HS-27A (cell line): ENCODE measurements at regions not wholly inside any gene's neighbourhood (a gene's known extent, or its start where the extent isn't known, plus 50 kb on each side); places are given as distances from the start of the nearest gene placed in this dataset.

Experiments
- DNase-seq: peaks from one replicate; pipeline ENCODE4 v3.0.0-alpha.2; 2012; ENCODE audit warnings: low read depth, missing footprints

DNA sequence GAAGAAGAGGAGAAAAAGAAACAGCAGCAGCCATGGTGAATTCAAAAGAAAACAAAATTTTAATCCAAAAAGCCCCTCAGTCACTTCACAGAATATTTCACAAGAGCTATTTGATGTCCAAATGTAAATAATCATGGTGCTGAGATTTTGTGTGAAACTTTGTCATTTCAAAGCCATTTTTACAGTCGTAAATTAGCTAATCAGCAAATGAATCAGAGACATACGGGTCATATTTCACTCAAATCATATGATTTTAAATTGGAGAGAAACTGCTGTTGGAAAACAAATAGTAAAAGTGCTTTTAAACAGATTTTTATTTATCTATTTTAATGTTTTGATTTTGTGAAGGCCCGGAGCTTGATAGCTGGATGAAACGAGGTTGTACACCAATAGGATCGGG is 101.4 kb upstream of the SMIM23 start:
- DNase-seq, result no peak

- no peak for DNase-seq
Measured at GRCh38 chr5:171688696-171689495, 96.7 kb upstream of the SMIM23 start.

DNA sequence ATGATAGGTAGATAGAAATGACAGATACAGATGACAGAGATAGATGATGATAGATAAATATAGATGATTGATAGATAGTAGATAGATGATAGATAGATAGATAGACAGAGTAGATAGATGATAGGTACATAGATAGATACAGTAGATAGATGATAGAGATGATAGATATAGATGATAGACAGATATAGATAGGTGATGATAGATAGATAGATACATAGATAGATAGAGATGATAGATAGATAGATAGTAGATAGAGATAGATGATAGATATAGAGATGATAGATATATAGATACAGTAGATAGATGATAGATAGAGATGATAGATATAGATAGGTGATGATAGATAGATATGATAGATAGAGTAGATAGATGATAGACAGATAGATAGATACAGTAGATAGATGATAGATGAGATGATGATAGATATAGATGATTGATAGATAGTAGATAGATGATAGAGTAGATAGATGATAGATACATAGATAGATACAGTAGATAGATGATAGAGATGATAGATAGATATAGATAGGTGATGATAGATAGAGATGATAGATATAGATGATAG is 95.7 kb upstream of the SMIM23 start:
- no peak for DNase-seq

- no peak for DNase-seq
Measured at GRCh38 chr5:171692107-171692506, 93.5 kb upstream of the SMIM23 start.

DNA sequence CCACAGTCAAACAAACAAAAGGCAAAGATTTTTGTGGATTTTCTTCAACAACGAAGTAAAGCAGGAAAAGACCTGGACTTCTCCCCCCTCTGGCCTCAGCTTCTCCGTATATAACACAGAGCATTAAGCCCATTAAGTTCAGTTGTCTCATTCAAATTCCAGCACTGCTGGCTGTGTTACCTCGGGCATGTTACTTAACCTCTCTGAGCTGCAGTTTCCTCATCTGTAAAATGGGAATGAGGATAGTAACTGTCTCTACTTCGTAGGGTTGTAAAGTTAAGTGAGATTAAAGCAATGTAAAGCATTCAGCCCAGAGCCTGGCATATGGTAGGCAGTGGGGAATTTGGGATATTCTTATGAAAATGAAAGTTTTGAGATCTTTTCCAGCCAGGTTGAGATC is 92.7 kb upstream of the SMIM23 start:
- no peak for DNase-seq

GRCh38 chr5:171693412-171693811 is 92.2 kb upstream of the SMIM23 start:
- no peak for DNase-seq

DNA sequence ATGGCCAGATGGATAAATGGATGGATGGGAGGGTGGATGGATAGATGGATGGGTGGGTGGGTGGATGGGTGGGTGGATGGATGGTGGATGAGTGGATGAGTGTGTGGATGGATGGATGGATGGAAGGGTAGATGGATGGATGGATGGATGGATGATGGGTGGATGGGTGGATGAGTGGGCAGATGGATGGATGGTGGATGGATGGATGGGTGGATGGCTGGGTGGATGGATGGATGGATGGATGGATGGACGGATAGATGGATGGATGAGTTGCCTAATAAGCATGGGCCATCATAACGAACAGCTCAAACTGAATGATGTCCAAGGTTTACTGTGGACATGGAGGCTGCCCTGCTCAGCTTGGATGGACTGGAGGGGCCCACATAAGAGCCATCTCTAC is 89.8 kb upstream of the SMIM23 start:
- no peak for DNase-seq

DNA sequence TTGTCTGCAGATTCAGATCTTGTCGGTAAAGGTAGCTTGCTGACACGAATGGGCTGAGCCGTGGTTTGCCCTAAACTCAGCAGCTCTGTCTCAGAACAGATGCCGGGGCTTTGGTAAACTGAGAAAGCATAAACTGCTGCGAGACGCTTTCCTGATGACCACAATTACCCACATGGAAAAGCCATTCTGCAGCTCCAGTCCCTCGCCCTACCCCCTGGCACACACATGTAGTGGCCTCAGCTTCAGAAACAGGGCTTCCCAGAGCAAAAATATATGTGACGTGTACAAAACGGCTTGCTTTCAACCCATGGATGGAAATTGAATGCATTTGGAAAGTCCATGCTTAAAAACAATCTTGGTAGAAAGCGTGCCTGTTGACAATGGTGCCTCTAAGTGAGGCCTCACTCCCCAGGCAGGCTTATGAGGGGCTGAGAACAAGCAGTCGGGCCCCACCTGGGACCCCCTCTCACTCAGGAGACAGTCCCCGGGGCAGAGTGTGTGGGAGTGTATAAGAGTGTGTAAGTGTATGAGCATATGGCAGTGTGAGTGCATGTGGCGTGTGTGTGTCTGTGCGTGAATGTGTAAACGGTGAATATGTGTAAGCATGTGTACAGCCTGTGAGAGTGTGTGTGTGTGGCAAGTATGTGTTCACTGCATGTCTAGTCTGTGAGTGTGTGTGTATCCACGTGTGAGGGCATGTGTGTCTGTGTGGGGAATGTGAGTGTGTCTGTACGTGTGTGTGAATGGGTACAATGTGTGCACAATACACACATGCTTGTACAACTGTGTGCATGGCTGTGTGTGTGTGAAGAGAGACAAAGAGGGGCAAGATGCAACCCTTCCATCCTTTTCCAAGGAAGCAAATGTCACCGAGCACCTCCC is 88.2 kb upstream of the SMIM23 start:
- DNase-seq, result no peak

GRCh38 chr5:171700318-171700912 is 85.2 kb upstream of the SMIM23 start:
- DNase-seq, result no peak

GRCh38 chr5:171701100-171701541 is 84.5 kb upstream of the SMIM23 start:
- no peak for DNase-seq

DNA sequence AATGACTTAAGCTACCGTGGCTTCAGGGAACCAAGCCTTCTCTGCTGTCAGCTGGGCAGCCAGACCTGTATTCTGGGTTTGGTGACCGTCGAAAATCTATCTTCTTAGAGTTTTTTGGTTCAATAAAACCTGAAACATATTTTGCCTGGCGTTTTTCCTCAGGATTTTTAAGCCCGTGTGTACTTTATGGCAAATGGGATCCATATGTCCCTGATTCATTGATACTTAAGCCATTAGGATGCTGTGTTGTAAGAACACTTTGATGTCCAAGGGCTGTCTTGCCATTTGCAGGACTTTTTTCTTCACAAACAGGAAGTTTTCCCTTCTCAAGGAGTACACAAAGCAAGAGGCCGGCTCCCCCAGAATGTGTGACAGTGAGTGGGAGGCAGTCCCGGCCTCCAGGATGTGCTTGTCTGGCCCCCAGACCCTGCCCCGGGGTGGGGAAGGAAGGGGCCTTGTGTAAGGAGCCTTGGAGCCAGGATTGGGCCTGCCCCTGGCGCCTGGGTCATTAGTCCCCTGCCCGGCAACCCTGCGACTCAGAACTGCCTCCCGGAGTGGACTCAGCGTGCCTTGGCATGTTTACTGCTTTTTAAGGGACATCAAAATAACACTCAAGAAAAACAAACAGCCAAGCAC is 83.4 kb upstream of the SMIM23 start:
- no peak for DNase-seq

DNA sequence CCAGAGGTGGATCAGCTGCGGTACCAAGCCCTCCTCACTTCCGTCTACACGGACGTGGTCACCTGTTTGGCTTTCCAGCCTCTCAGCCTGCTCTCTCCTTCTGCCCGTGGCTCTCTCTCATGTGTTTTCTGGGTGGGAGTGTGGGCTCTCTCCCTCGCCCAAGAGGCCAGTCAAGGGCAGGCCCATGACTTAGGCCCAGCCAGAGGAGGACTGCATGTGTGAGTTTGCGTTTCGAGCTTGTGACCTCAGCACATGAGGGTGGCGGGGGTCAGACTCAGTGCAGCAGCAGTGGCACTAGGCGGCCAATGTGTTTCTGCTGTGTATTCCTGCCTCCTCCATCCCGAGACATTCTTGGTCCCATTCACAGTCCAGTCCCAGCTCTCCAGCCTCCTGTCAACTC is 82.5 kb upstream of the SMIM23 start:
- DNase-seq, result no peak

DNA sequence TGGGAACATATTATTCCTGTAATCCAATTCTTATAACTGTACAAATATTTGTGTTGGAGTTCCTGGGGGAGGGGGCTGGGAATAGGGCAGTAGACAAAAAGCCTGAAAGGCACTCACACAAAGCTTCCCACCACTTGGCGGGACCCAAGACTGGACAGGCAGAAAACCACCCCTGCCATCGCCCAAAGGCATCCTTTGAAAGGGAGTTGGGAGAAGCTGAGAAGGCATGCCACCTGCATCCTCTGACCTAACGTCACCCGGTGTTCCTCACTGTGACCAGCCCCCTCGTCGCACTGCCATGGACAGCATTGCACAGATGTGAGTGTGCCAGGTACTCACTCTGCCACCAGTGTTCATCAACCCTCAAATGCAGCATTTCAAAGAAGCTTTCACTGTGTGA is 80.6 kb upstream of the SMIM23 start:
- DNase-seq, result no peak

DNA sequence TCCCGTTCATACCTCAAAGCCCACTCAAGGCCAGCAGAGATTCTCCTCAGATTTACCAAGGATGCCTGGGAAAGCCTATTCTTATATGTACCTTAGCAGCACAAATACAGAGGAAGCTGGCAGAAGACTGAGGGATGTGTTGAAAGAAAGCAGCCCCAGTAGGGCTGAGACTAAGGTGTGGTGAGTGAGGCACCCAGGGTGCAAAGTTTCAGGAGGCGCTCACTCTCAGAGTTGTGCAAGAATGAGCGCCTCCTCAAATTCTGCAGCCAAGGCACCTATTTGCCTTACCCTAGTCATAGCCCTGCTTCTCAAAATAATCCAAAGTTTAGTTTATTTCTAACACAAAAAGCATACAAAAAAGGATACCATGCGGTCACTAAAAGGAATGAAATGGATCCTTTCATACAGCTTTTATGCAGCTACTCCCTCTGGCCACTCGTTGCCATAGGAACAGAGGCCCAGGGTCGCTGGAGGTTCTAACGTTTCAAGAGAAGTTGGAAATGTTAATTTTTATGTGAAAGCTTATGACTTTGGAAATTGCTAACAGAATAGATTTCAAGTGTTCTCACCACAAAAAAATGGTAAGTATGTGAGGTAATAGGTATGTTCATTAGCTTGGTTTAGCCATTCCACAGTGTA is 79.7 kb upstream of the SMIM23 start:
- no peak for DNase-seq

DNA sequence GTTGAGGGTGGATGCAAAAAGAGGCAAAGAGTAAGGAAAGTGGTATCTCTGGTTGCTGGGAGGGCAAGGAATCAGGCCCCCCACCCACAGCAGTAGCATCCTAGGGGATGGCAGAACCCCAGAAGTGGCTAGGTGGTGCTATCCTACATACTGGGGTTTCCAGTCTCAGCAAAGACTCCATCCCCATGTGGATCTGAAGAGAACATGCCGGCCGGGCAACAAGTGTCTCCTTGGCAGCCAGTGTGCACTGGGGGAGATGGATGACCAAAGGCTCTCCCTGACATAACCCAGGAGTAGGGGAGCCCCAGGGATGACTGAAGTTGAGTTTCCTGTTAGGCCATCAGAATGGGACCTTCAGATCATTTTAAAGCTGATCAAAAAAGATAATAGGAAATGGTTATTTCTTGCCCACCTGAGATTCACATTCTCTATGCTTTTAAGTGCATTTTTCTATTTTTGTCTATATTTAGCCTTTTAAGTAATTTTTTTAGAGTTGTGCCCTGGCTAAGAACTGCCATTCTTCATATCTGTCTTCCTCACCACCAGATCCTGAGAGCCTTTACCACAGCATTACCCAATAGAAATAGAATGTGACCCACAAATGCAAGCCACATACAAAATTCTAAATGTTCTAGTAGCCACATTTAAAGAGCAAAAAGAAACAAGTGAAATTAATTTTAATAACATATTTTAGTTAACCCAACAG is 78.7 kb upstream of the SMIM23 start:
- DNase-seq, result no peak

- no peak for DNase-seq
Measured at GRCh38 chr5:171707442-171707792, 78.2 kb upstream of the SMIM23 start.

DNA sequence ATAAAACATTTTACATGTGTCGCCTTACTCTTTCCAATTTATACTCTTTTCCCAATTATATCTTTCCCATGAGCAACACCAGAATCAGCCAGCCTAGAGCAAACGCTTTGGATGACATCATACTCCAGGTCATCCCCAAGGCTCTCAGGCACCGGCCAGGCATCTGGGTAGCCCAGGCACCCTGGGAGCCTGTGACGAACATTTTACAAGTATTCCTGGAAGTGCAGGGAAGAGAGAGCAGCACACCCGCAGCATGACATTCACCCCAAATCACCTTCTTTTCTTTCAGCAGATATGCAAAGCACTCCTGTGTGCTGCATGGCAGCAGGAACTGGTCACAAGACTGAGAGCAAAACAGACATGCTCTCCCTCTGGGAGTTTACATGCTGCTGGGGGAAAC is 75.7 kb upstream of the SMIM23 start:
- DNase-seq, result no peak

- no peak for DNase-seq
Measured at GRCh38 chr5:171710451-171711024, 75.1 kb upstream of the SMIM23 start.

DNA sequence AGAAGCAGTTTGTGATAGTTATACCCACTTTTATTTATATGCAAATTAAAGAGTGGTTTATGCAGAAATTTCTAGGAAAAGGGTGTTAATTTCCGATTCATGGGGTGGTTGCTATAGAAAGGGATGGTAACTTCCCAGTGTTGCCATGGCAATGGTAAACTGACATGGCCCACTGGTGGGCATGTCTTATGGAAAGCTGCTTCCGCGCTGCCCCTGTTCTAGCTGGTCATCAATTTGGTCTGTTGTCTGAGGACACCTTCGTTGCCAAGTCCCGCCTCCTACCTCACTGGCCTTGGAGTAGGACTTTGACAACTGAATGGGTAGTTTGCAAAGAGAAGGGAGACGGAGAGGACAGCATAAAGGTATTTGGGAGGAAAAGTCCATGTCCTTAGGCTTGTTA is 74.0 kb upstream of the SMIM23 start:
- DNase-seq, result no peak

DNA sequence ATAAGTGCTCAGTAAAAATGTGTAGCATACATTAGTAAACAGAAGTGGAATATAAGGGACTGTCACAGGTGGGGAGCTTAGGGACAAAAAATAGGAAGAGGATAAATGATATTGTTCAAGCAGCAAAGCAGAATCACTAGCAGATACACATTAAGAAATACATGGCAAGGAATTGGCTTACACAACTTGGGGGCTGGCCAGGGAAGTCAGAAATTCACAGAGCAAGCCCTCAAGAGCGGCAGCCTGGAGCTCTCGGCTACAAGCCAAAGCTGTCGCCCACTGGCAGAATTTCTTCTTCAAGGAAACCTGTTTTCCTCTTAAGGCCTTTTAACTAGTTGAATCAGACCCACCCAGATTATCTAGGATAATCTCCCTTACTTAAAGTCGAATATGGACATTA is 73.0 kb upstream of the SMIM23 start:
- no peak for DNase-seq

DNA sequence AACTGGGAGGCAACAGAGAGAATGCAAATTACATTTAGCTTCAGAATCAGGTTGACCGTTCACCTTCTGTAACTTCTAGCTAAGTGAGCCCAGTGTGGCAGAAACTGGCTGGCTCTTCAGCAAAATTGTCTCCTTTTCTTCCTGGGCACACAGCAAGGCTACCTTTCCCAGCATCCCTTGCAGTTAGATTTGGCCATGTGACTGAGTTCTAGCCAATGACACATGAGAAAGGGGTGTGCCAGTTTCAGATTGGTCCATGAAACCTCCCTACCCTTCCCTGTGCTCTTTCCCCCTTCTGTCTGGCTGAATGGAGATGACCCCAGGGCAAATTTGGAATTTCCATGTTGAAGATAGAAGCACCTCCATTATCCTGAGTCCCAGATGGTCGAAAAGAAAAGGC is 72.5 kb upstream of the SMIM23 start:
- no peak for DNase-seq
